Adrenal gland (tissue), 5 donors: ENCODE measurements at regions not wholly inside any gene's neighbourhood (a gene's known extent, or its start where the extent isn't known, plus 50 kb on each side); places are given as distances from the start of the nearest gene placed in this dataset.

Experiments used
- POLR2A ChIP-seq, 2 donors: fragments of 450-650 bp; IDR thresholded peaks; one replicate each; pipeline ENCODE4 v1.6.1; 2017; ENCODE audit warnings: antibody characterized with exemption in 2 of 2, mild to moderate bottlenecking in 2 of 2, moderate library complexity in 1 of 2
- TF ChIP-seq, protein P1 (sequence below), 6 experiments: fragments of 450-650 bp in 4 of 6; fragments of 200-600 bp in 2 of 6; sonication (generic) in 1 of 6; IDR thresholded peaks; 1 replicate in 5 of 6; 2 replicates in 1 of 6; pipeline versions ENCODE4 v1.5.1 to v1.8.0; 2016 to 2021; ENCODE audit warnings: antibody characterized with exemption in 6 of 6, mild to moderate bottlenecking in 2 of 6, moderate library complexity in 1 of 6
- donor health status: DM: no; HTN: no; CAD: no.

DNA sequence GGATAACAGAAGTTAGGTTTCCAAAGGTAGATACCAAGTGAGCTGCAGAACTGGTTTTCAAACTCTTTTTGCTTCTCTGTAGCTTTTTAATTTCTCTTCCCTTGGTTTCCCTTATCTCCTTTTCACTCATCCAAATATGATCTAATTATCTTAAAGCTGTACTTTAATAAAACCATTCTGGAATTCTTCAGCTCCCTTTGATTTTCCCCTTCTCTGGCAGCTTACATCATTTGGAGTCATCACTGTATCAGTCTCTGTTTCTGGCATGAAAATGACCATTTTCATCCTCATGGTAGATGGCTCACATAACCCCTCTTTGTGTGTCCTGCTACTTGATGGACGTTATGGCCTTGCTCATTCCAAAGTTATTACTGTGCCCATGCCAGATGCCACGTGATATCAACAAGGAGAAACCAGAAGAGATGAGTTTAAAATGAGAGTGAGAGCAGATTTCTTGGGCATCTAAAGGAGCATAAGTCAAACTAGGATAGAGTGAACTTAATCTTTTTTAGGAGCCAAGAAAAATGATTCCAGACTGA lies 620.2 kb downstream of the QKI start:
- TF ChIP-seq, protein P1, sequence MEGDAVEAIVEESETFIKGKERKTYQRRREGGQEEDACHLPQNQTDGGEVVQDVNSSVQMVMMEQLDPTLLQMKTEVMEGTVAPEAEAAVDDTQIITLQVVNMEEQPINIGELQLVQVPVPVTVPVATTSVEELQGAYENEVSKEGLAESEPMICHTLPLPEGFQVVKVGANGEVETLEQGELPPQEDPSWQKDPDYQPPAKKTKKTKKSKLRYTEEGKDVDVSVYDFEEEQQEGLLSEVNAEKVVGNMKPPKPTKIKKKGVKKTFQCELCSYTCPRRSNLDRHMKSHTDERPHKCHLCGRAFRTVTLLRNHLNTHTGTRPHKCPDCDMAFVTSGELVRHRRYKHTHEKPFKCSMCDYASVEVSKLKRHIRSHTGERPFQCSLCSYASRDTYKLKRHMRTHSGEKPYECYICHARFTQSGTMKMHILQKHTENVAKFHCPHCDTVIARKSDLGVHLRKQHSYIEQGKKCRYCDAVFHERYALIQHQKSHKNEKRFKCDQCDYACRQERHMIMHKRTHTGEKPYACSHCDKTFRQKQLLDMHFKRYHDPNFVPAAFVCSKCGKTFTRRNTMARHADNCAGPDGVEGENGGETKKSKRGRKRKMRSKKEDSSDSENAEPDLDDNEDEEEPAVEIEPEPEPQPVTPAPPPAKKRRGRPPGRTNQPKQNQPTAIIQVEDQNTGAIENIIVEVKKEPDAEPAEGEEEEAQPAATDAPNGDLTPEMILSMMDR (IDR thresholded peaks at IDR 0.05), result no peak
- TF ChIP-seq POLR2A (IDR thresholded peaks at IDR 0.05), result no peak
